ENCODE measurements at regions not wholly inside any gene's neighbourhood (a gene's known extent, or its start where the extent isn't known, plus 50 kb on each side); places are given as distances from the start of the nearest gene placed in this dataset.
A peak's percentile ranks its signal among the peaks of the same experiment; 100 is the strongest.

DNA sequence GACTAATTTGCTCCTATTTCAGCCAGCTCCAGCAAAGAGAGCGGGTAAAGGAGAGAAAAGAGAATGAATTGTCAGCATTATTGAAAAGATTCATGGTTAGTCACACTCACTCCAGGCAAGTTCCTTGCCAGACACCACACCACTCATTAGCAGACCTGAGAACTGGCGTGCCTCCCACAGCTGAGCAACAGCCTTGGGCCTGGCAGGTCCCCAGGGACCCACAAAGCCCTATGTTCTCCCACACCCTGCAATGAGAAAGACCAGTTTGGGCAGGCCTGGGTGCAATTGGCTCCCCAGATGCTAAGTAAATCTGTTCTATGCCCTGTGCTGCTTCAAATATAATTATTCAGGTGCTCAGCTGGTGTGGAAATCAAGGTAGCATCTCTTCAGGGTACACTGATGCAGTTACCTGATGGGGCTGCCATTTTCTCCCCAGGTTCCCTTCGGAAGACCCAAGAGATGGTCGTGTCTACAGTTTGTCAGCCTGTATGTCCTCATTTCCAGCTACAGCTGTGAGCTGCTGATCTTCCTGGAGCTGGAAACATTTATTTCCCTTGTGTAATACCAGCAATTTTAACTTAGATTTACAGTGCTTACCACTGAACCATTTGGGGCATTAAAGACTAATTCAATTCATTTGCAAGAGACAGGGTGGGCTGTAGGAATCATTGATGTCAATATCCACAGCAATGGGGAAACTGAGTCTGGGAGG lies 405.0 kb downstream of the COG6 start (continued):
- peak; percentile 67; the same call in 1 of the 2 replicates for TF ChIP-seq ZBTB4 (CRISPR knock-in tag; IDR thresholded peaks at IDR 0.05)
- no peak for TF ChIP-seq RAD21 (IDR thresholded peaks at IDR 0.05; ENCODE audit: insufficient read depth, low read depth, low read length)
- peak; percentile 79 for TF ChIP-seq SP1 (IDR thresholded peaks at IDR 0.05; ENCODE audit: low read depth, low read length)
- no peak for TF ChIP-seq CREM (IDR thresholded peaks at IDR 0.05; ENCODE audit: low read depth)
- TF ChIP-seq CBFB (IDR thresholded peaks at IDR 0.05; ENCODE audit: low read depth), result no peak; the same call in 1 of the 2 replicates
- TF ChIP-seq RFX5 (IDR thresholded peaks at IDR 0.05; ENCODE audit: low read depth, low read length), result no peak
- TF ChIP-seq RAD51 (IDR thresholded peaks at IDR 0.05), result no peak
- no peak for TF ChIP-seq EZH2 (IDR thresholded peaks at IDR 0.05; ENCODE audit: borderline replicate concordance, control insufficient read depth, low read depth, low read length)
- TF ChIP-seq, protein P1, sequence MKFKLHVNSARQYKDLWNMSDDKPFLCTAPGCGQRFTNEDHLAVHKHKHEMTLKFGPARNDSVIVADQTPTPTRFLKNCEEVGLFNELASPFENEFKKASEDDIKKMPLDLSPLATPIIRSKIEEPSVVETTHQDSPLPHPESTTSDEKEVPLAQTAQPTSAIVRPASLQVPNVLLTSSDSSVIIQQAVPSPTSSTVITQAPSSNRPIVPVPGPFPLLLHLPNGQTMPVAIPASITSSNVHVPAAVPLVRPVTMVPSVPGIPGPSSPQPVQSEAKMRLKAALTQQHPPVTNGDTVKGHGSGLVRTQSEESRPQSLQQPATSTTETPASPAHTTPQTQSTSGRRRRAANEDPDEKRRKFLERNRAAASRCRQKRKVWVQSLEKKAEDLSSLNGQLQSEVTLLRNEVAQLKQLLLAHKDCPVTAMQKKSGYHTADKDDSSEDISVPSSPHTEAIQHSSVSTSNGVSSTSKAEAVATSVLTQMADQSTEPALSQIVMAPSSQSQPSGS (IDR thresholded peaks at IDR 0.05; ENCODE audit: low read length), result peak; percentile 94
- no peak for TF ChIP-seq ZNF274 (IDR thresholded peaks at IDR 0.05; ENCODE audit: insufficient read depth, insufficient read length)
- no peak for TF ChIP-seq ZZZ3 (IDR thresholded peaks at IDR 0.05; ENCODE audit: control insufficient read depth, insufficient read length, low read depth)
- TF ChIP-seq, protein P2, sequence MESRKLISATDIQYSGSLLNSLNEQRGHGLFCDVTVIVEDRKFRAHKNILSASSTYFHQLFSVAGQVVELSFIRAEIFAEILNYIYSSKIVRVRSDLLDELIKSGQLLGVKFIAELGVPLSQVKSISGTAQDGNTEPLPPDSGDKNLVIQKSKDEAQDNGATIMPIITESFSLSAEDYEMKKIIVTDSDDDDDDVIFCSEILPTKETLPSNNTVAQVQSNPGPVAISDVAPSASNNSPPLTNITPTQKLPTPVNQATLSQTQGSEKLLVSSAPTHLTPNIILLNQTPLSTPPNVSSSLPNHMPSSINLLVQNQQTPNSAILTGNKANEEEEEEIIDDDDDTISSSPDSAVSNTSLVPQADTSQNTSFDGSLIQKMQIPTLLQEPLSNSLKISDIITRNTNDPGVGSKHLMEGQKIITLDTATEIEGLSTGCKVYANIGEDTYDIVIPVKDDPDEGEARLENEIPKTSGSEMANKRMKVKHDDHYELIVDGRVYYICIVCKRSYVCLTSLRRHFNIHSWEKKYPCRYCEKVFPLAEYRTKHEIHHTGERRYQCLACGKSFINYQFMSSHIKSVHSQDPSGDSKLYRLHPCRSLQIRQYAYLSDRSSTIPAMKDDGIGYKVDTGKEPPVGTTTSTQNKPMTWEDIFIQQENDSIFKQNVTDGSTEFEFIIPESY (IDR thresholded peaks at IDR 0.05), result no peak
- TF ChIP-seq LARP7 (IDR thresholded peaks at IDR 0.05), result 0 out of 2 replicates have a peak, but pooled peaks have one; percentile 31
- no peak for TF ChIP-seq MYC (IDR thresholded peaks at IDR 0.05; ENCODE audit: insufficient read depth, insufficient read length, insufficient replicate concordance, low read length, severe bottlenecking)
- TF ChIP-seq SREBF2 (IDR thresholded peaks at IDR 0.05; ENCODE audit: low read length), result no peak
- no peak for TF ChIP-seq MEF2A (IDR thresholded peaks at IDR 0.05; ENCODE audit: insufficient read depth, low read depth, low read length)
- TF ChIP-seq, protein P3, sequence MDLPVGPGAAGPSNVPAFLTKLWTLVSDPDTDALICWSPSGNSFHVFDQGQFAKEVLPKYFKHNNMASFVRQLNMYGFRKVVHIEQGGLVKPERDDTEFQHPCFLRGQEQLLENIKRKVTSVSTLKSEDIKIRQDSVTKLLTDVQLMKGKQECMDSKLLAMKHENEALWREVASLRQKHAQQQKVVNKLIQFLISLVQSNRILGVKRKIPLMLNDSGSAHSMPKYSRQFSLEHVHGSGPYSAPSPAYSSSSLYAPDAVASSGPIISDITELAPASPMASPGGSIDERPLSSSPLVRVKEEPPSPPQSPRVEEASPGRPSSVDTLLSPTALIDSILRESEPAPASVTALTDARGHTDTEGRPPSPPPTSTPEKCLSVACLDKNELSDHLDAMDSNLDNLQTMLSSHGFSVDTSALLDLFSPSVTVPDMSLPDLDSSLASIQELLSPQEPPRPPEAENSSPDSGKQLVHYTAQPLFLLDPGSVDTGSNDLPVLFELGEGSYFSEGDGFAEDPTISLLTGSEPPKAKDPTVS (IDR thresholded peaks at IDR 0.05; ENCODE audit: low read depth, low read length), result no peak
- TF ChIP-seq CBX5 (IDR thresholded peaks at IDR 0.05; ENCODE audit: low read depth), result no peak
- no peak for TF ChIP-seq NFYB (IDR thresholded peaks at IDR 0.05; ENCODE audit: insufficient read depth, low read depth, low read length)
